WERI-Rb-1 (cell line): ENCODE measurements at regions not wholly inside any gene's neighbourhood (a gene's known extent, or its start where the extent isn't known, plus 50 kb on each side); places are given as distances from the start of the nearest gene placed in this dataset.
"Not testable (repeated sequence)": the region's sequence is repeated elsewhere in the genome, so short reads cannot be mapped to it uniquely, and the experiment has no call there.

Source experiments
- DNase-seq: peaks from one replicate; pipeline ENCODE4 v3.0.0-alpha.2; 2020
- H3K27ac ChIP-seq: fragments of 250-450 bp; sonication (Bioruptor Pico); 2 replicates; pipeline ENCODE4 v1.5.1; 2020; ENCODE audit warnings: mild to moderate bottlenecking, moderate library complexity
- H3K27me3 ChIP-seq: fragments of 250-450 bp; sonication (Bioruptor Pico); 2 replicates; pipeline ENCODE4 v1.5.1; 2021; ENCODE audit warnings: mild to moderate bottlenecking, low read depth, moderate library complexity; ENCODE audit not compliant: insufficient read depth, severe bottlenecking
- H3K36me3 ChIP-seq: fragments of 250-450 bp; sonication (Bioruptor Pico); 2 replicates; pipeline ENCODE4 v1.5.1; 2020; ENCODE audit warnings: mild to moderate bottlenecking, moderate library complexity
- H3K4me3 ChIP-seq: 2 replicates; pipeline ENCODE4 v1.5.1; 2011; ENCODE audit warnings: low read depth, mild to moderate bottlenecking, control low read depth, low read length
- H3K9me3 ChIP-seq: fragments of 250-450 bp; sonication (Bioruptor Pico); 2 replicates; pipeline ENCODE4 v1.5.1; 2021; ENCODE audit warnings: mild to moderate bottlenecking, moderate library complexity; ENCODE audit not compliant: severe bottlenecking
- TF ChIP-seq, protein P1 (sequence below): IDR thresholded peaks from 2 replicates; pipeline ENCODE4 v1.5.1; 2011; ENCODE audit warnings: low read depth, mild to moderate bottlenecking, control low read depth, inconsistent platforms, low read length

- TF ChIP-seq, protein P1, sequence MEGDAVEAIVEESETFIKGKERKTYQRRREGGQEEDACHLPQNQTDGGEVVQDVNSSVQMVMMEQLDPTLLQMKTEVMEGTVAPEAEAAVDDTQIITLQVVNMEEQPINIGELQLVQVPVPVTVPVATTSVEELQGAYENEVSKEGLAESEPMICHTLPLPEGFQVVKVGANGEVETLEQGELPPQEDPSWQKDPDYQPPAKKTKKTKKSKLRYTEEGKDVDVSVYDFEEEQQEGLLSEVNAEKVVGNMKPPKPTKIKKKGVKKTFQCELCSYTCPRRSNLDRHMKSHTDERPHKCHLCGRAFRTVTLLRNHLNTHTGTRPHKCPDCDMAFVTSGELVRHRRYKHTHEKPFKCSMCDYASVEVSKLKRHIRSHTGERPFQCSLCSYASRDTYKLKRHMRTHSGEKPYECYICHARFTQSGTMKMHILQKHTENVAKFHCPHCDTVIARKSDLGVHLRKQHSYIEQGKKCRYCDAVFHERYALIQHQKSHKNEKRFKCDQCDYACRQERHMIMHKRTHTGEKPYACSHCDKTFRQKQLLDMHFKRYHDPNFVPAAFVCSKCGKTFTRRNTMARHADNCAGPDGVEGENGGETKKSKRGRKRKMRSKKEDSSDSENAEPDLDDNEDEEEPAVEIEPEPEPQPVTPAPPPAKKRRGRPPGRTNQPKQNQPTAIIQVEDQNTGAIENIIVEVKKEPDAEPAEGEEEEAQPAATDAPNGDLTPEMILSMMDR = no peak
- Histone ChIP-seq H3K4me3 (no peak overlapping the region), H3K9me3 (no peaks in the 10 kb centered on the region), H3K27me3 (no peaks in the 10 kb centered on the region), H3K27ac (no peak overlapping the region), H3K36me3 (no peaks in the 10 kb centered on the region)
- no peak for DNase-seq
Observed at GRCh38 chr1:94666797-94667196, 125.2 kb upstream of the F3 start.

- Histone ChIP-seq H3K36me3 (no peaks in the 10 kb centered on the region), H3K4me3 (no peak overlapping the region), H3K27ac (no peak overlapping the region), H3K27me3 (no peaks in the 10 kb centered on the region), H3K9me3 (no peaks in the 10 kb centered on the region)
- no peak for DNase-seq
- TF ChIP-seq, protein P1 = no peak
Observed at GRCh38 chr1:94661431-94661932, 119.9 kb upstream of the F3 start.

- Histone ChIP-seq H3K4me3 (no peak overlapping the region), H3K27me3 (no peaks in the 10 kb centered on the region), H3K9me3 (no peaks in the 10 kb centered on the region), H3K27ac (no peak overlapping the region), H3K36me3 (no peaks in the 10 kb centered on the region)
- TF ChIP-seq, protein P1 = no peak
- DNase-seq = no peak
Observed at GRCh38 chr1:94660994-94661393, 119.4 kb upstream of the F3 start.

DNA sequence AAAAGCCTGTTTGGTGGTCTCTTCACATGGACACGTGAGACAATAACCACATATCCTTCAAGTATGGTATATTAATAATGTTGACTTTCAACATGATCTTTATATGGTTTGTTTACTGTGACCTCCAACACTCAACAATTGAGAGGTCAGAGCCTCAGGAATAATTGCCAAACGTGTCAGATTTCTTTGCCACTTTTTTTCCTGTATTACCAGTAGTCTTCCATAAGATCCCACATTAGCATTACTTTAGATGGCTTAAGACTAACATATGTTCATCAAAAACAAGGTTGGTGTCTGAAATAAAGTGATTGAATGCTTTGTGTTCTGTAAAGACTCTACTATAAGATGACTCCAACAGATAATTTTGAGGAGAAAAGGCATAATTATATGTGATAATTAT lies 118.7 kb upstream of the F3 start:
- no peak overlapping the region for H3K27ac ChIP-seq
- no peak overlapping the region for H3K4me3 ChIP-seq
- TF ChIP-seq, protein P1 = no peak

GRCh38 chr1:94659202-94659601 lies 117.6 kb upstream of the F3 start:
- H3K27me3 ChIP-seq, H3K36me3 ChIP-seq: not testable (repeated sequence)

More for the DNA sequence above, 118.7 kb upstream of the F3 start:
- Histone ChIP-seq H3K36me3 (no peaks in the 10 kb centered on the region), H3K27me3 (no peaks in the 10 kb centered on the region), H3K9me3 (no peaks in the 10 kb centered on the region)
- no peak for DNase-seq

DNA sequence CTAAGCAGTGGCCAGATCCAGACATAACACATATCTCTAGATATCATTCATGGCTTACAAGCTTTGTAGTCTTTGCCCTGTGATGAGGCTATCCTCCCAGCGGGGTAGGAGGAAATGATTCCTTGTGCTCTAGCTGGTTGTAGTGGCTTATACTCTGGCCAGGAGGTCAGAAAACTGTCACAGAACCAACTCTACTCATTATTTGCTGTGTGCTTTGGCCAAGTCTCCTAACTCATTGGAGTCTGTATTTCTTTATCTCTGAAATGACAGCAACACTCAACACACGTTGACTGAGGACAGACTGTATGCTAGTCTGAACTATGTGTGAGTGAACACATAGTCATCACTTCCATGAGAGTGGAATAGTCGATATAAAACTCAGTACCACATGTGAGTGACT lies 116.7 kb upstream of the F3 start:
- no peak for DNase-seq
- H3K36me3 ChIP-seq = no peaks in the 10 kb centered on the region
- H3K27me3 ChIP-seq = no peaks in the 10 kb centered on the region
- no peak overlapping the region for H3K27ac ChIP-seq
- H3K9me3 ChIP-seq = no peaks in the 10 kb centered on the region
- H3K4me3 ChIP-seq = no peak overlapping the region
- TF ChIP-seq, protein P1 = no peak

More at GRCh38 chr1:94659202-94659601, 117.6 kb upstream of the F3 start:
- DNase-seq, H3K4me3 ChIP-seq, H3K9me3 ChIP-seq, H3K27ac ChIP-seq: not testable (repeated sequence)

DNA sequence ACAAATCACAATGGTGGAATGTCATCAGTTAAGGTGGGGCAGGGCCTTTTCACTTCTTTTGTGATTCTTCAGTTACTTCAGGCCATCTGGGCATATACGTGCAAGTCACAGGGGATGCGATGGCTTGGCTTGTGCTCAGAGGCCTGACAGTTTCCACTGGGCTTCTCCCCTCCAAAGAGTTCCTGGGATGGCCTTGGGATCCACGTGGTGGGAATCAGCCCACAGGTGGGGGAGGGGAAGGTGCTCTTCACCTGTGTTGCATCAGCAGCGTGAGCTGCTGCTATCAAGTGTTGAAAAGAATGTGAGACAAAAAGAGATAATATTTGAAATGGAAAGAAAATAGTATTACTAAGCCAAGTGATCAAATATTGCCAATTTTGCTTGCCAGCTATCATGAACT lies 116.2 kb upstream of the F3 start:
- H3K36me3 ChIP-seq, H3K9me3 ChIP-seq, DNase-seq, H3K27ac ChIP-seq, H3K4me3 ChIP-seq, H3K27me3 ChIP-seq: not testable (repeated sequence)
